LNCaP clone FGC (cell line): ENCODE measurements at regions not wholly inside any gene's neighbourhood (a gene's known extent, or its start where the extent isn't known, plus 50 kb on each side); places are given as distances from the start of the nearest gene placed in this dataset.

Source experiments
- DNase-seq: peaks from one replicate; pipeline ENCODE4 v3.0.0-alpha.2; 2011; ENCODE audit warnings: low read depth
- H3K4me3 ChIP-seq: 2 replicates; pipeline ENCODE4 v1.5.1; 2011; ENCODE audit warnings: mild to moderate bottlenecking, low read depth, low read length, control low read depth
- CTCF ChIP-seq: IDR thresholded peaks from 2 replicates; pipeline ENCODE4 v1.5.1; 2012; ENCODE audit warnings: mild to moderate bottlenecking; ENCODE audit not compliant: control insufficient read depth, insufficient read depth; ENCODE audit errors: extremely low read depth

DNA sequence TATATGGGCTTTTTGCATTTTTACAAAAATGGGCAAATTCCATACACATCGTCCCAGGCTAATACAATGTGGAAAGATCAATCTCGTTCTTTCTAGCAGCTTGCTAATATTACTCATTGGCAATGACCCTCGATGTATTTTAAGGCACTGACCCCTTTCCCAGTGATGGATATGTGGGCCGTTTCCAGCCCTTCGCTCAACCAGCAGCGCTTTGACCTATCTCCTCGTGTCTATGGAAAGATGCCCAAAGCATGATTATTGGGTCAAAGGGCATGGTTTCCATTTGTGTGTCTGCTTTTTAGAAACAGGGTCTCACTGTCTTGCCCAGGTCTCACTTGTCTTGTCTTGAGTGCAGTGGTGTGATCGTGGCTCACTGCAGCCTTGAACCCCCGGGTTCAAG is 273.8 kb downstream of the MRTFB start:
- no peak overlapping the region for H3K4me3 ChIP-seq
- DNase-seq, result no peak
- TF ChIP-seq CTCF, result no peak

- H3K4me3 ChIP-seq, result no peak overlapping the region
- TF ChIP-seq CTCF, result no peak
- no peak for DNase-seq
These were observed 273.2 kb downstream of the MRTFB start for GRCh38 chr16:14344292-14344691.

GRCh38 chr16:14341324-14342225 is 270.5 kb downstream of the MRTFB start:
- H3K4me3 ChIP-seq, result no peak overlapping the region
- TF ChIP-seq CTCF, result no peak
- no peak for DNase-seq

- no peak for DNase-seq
- no peak for TF ChIP-seq CTCF
- no peak overlapping the region for H3K4me3 ChIP-seq
These were observed 268.6 kb downstream of the MRTFB start for GRCh38 chr16:14339694-14340093.

GRCh38 chr16:14338969-14339368 is 267.9 kb downstream of the MRTFB start:
- H3K4me3 ChIP-seq, result no peak overlapping the region
- no peak for DNase-seq
- no peak for TF ChIP-seq CTCF

- no peak for DNase-seq
- no peak overlapping the region for H3K4me3 ChIP-seq
These were observed 267.1 kb downstream of the MRTFB start for GRCh38 chr16:14338236-14338635.

More at GRCh38 chr16:14338236-14338635, 267.1 kb downstream of the MRTFB start:
- no peak for TF ChIP-seq CTCF
